NCI-H1417 treated with DMSO at 0.1 percent for 48 hours (cell line): ENCODE measurements at regions not wholly inside any gene's neighbourhood (a gene's known extent, or its start where the extent isn't known, plus 50 kb on each side); places are given as distances from the start of the nearest gene placed in this dataset.
"Not testable (repeated sequence)": the region's sequence is repeated elsewhere in the genome, so short reads cannot be mapped to it uniquely, and the experiment has no call there.

Source experiments
- DNase-seq: peaks from one replicate; lab custom pipeline; 2025; lab: John Stamatoyannopoulos, UW

DNA sequence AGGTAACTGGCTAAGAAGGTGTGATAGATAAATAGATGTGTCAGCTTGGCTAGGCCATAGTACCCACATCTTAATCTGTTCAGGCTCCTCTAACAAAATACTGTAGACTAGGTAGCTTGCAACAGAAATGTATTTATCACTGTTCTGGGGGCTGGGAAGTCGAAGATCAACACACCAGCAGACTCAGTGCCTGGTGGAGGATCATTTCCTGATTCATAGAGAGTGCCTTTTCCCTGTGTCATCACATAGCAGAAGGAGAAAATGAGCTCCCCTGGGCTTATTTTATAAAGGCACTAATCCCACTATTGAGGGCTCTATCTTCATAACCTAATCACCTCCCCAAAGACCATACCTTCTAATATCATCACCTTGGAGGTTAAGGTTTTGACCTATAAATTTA, 532.7 kb upstream of the OLFM3 start:
- no peak for DNase-seq

- peak; percentile 3 for DNase-seq
These were observed 504.0 kb upstream of the OLFM3 start for GRCh38 chr1:102500758-102501157.

DNA sequence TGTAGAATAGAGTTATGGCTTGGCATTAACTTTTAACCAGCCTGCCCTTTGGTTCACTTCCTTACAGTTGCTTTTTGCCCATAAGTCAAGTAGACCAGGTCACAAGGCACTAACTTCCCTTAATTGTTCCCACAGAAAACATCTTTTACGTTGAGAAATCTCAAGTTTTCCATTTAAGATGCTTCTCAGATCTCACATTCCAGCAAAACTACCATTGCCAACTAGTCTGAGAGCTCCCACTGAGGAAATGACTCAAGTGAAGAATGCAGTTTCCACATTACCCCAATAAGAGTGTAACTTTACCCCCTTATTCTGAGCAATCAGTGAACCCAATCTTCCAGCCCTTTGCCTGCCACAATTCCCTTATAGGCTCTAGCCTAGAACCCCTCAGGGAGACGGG, 502.2 kb upstream of the OLFM3 start:
- DNase-seq, result no peak

DNA sequence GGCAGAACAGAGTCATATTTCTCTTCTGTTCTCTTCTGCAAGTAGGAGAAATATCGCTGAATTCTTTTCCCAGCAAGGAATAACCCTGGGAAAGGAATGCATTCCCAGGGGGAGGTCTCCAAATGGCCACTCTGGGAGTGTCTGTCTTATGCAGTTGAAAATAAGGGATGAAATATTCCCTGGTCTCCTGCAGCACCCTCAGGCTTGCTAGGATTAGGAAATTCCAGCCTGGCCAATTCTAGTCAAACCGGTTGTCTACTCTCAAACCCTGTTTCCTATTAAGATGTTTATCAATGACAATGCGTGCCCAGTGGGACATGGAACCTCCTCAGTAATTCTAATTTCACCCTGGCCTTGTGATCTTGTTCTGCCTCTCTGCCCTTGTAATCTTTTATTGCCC, 501.1 kb upstream of the OLFM3 start:
- not testable (repeated sequence) for DNase-seq

GRCh38 chr1:102472520-102472919, 475.8 kb upstream of the OLFM3 start:
- no peak for DNase-seq

DNA sequence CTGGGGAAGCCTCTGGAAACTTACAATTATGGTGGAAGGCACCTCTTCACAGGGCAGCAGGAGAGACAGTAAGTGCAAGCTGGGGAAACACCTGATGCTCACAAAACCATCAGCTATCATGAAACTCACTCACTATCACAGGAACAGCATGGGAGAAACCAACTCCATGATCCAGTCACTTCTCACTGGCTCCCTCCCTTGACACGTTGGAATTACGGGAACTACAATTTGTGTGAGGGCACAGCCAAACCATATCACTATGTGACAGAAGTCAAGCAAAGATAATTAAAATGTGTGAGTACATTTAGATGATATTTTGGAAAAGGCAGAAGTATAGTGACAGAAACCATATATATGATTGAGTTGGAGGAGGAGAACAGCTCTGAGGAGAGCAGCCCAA, 474.0 kb upstream of the OLFM3 start:
- DNase-seq, result no peak

DNA sequence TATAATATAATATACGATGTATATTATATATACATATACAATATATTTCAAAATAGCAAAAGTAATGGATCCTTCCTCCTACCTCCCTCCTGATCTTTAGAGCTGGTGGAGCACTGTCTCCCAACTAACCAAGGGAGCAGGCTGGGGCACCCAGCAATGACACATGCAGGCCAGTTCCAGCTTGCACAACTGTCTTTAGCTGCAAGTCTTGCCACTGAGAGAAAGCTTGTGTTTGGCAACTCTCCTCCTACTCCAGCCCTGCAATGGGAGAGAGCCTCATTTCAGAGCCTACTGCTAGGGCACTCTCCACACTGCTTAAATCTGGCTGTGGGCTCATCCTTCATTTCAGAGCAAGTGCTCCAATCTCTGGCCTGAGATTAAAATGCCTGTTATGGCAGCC, 469.8 kb upstream of the OLFM3 start:
- no peak for DNase-seq

DNA sequence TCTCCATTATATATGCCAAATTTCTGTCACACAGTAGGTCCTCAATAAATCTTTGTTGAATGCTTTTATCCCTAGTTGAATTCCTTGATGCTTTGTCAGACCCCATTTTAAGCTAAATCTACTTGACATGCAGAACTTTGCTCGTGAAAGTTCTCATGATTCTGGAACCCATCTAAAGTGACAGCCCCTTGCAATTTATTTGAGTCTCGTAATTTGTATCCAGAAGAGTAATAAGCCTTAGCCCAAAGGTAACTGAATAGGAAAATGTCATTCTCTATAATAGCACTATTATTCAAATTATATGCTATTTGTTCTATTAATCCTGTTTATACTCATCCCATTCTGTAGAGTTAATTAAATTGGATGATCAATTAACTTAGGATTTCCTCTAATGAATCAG, 466.6 kb upstream of the OLFM3 start:
- DNase-seq, result no peak

GRCh38 chr1:102442317-102442716, 445.6 kb upstream of the OLFM3 start:
- DNase-seq, result not testable (repeated sequence)

DNA sequence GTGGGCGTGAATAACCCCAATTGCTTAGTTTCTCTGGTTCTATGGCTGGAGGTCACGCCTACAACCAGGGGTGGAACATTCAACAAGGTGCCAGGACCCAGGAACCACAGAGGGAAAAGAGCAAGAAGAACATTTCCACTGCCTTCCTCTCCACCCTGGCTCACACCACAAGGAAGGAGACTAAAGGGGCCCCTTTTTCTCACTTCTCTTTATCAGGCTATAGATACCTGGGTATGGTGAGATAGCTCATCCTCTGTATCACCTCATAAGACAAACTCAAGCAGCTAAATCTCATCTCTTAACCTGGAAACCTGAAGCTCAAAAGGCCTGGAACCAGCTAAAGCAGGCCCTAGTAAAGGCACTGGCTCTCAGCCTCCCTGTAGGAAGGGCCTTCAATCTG, 438.8 kb upstream of the OLFM3 start:
- no peak for DNase-seq

- no peak for DNase-seq
These were observed 437.7 kb upstream of the OLFM3 start for GRCh38 chr1:102434421-102434820.

GRCh38 chr1:102431253-102431652, 434.5 kb upstream of the OLFM3 start:
- no peak for DNase-seq

DNA sequence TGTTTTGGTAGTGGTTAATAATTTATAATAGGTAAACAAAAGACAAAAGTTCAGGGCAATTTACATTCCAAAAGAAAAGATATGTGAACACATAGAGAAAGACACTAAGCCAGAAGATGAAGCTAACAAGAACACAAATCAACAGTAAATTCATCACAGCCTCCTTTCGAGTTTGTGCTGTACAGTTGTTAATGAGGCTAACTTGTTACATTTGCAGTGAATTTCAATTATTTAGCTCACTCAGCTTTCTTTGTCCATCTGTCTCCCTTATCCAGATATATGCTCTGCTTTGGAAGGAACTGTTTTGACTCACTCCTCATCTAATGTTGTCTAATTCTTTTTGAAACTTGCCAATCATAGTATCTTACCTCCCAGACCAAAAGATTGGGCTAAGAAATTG, 423.3 kb upstream of the OLFM3 start:
- DNase-seq, result no peak
